HG03439 (cell line): ENCODE measurements at regions not wholly inside any gene's neighbourhood (a gene's known extent, or its start where the extent isn't known, plus 50 kb on each side); places are given as distances from the start of the nearest gene placed in this dataset.

ENCODE experiments used
- ATAC-seq: cut with Tn5 transposase; IDR thresholded peaks from one replicate; pipeline ENCODE4 v1.9.1; 2021; ENCODE audit warnings: mild to moderate bottlenecking, moderate library complexity; ENCODE audit not compliant: unreplicated experiment

DNA sequence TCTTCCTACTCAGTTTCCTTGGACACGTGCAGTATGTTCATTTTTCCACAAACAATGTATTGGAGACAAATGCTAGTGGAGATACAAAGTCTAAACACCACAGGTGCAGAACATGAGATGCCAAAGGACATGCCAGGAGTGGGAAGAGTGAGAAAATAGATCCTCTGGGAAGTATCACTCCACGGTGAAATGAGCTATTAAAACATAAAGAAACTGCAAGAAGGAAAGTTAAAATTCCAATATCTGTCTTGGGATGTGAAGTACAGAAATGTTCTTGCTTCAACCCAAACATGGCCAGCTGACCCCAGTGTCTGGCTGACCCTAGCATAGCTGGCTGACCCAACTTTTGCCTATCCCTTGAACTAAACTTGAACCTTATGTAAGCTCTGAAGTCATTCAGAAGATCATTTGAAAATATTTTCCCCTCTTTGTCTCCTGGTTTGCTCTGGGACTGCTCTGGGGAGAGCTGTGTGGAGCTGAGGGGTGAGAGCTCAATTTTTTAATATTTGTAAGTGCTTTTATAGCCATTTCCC, 59.5 kb downstream of the FZD1 start:
- ATAC-seq = no peak

DNA sequence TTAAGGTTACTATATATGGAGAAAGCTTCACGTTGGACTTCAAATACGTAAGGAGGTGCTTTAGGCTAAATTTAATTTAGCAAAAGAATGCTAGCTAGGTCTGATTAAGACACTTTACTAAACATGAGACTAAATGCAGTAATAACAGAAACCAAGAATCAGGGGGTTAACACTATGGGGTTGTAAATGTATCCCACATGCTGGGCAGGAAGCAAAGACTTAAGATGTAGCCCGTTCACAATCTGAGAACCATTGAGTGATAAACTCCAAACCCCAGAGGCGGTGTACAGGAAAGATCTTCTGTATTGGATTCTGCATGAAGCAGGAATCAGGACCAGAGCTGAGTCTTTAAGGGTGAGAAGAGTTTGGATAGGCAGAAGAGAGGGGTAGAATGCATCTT, 60.4 kb downstream of the FZD1 start:
- no peak for ATAC-seq

DNA sequence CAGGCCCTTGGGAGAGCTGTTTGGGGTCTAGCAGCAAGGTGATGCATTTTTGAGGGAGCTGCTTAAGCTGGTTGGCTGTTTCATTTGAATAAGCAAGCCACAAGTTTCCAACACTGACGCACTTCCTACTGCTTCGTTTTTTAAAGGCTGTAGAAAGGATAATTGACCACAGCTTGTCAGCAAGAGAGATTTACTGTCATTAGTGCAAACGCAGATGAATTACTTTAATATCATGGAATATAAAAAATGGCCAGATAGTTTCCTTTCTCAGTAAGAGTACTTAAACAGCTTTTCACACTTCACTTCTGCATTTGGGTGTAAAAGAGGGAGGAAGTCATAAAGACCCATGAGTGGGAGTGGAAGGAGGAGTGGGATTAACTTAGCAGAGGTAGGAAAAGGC, 61.5 kb downstream of the FZD1 start:
- ATAC-seq = no peak

DNA sequence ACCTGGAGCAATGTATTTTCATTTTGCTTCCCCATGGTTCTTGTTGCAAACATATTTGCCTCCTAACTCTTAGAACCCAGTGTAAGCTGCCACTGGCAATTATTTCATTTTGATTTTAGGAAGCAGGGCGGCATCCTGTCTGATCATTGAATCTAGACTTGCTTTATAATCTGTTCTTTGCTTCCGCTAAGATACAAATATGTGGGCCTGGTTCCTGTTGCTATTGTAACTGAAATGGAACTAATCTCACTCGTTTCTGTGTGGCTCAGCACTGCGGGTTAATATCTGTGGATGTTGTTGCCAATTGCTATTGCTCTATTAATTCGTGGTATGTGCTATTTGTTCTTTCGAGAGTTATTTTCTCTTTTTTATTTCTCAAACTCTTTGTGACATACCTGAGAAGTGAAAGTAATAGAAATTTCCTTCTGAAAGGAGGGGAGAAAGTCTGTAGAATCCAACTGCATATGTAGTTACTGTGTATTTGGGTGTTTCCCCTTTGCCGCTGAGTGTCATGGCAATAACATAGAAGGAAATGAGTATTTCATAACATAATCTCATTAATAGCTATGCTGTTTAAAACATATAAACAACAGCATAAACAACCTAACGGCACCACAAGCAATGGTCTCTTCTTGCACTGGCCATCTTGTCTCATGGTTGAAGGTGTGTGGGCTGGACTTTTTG, 62.4 kb downstream of the FZD1 start:
- ATAC-seq = no peak

DNA sequence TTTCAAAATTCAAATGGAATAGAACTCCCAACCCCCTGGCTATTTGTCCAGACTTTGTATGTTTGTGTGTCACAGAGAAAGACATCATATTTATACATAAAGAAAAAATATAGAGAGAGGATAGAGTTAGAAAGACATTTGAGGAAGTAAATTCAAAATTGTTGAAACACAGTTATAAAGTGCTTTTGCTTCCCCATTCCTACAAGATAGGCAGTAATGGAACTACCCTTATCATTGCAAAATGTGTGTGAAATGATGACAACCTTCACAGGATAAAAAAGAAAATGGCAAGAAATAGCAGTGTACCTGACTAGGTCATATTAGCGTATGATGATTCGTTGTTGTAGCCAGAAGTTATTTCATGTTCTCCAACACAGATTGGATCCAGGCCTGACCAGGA, 63.1 kb downstream of the FZD1 start:
- no peak for ATAC-seq

DNA sequence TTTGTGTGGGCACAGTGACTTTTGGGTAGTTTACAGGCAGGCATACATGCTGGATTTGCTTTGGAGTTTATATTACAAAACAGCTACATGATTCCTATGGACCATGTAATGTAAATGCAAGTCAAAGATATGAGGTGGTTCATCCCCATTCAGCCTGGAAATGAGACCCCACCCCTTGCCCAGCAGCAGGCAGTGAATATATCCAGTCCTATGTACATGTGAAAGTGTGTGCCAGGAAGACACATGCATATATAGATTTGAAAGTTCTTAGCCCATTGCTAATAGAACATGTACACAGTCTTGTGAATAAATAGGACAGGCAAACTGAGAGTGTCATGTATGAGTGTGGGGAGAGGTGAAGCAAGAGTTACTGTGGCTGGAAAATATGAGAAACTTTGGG, 65.3 kb downstream of the FZD1 start:
- no peak for ATAC-seq

DNA sequence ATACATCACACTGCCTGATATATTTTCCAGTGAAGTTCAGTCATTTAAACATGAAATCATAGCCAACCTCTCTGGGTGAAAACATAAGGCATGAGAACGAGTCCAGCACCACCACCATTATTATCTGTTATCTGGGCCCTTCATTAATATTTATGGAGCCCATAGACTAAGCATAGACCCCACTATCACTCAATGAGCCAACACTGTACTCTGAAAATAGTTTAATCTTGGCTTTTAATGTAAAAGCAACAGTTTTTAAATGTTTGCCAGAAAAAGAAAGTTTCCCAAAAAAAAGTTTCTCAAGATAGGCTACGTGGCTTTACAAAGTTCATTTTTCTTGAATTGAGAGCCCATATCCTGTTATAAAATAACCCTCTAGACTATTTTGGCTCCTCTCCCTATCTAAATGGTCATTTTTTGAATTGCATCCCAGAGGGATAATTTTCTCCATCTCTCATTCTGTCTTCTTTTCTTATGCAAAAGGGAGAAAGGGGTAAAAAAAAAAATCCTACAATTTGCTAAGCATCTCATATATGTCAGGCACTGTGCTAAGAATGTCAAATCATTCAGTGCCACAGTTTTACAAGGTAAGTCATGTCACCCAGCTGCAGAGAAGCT, 66.1 kb downstream of the FZD1 start:
- no peak for ATAC-seq

DNA sequence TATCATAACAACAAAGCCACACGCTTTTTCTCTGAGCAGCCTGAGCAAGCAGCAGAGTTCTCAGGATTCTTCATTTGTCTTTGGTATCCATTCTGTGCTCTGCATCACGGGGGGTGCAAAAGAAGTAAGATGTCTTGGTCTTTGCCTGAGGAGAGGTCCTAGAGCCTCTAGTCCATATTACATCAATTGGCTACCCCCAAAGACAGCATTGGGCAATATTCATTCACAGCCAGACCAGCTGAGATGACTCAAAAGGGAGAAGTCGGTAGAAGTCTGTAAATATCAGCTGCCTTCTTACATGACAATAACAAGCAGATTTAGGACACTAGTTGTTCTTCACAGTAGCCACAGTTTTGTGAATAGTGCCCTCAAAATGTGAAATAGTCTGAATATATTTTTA, 66.6 kb downstream of the FZD1 start:
- ATAC-seq = no peak

DNA sequence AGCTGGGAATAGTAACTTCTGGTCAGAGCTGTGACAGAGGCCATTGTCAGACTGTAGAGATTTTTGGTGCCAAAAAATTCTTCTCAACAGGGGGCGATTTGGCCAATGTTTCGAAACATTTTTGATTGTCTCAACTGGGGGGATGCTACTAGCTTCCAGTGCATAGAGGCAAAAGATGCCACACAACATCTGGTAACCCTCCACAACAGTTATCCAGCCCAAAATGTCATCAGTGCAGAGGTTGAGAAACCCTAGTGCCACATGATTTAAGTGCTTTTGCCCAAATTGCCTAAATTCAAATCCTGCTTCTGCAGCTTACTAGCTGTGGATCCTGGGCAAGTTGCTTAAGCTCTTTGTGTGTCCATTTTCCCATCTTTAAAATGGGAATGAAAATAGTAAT, 71.9 kb downstream of the FZD1 start:
- no peak for ATAC-seq

DNA sequence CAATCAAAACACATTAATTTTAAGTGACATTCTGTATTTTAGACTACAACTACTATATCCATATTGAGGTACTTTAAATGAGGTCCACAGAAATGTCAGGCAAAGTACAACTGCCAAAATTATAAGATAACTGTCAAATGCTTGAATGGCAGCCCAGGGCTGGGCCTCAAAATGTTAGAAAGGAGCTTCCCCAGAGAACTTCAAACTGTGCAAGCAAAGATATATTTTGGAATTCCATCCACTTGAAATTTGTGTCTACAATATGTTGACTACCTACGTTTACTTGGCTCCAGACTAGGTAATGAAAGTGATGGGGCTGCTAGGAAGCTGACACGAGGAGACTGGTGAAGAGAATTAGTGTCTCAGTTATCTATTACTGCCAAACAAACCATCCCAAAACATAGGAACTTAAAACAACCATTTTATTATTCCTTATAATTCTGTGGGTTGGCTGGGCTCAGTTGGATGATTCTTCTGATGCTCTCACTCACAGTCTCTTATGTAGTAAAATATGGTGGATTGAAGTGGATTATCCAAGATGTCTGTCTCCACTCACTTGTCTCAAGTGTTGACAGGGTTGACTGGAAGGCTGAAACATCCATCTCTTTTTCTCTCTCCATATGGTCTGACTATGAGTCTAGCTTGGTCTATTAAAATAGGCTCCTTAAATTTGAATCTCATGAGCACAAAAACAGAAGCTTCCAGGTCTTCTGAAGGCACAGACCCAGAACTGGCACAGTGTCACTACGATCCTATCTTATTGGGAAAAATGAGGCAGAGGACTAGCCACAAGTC, 74.2 kb downstream of the FZD1 start:
- no peak for ATAC-seq

DNA sequence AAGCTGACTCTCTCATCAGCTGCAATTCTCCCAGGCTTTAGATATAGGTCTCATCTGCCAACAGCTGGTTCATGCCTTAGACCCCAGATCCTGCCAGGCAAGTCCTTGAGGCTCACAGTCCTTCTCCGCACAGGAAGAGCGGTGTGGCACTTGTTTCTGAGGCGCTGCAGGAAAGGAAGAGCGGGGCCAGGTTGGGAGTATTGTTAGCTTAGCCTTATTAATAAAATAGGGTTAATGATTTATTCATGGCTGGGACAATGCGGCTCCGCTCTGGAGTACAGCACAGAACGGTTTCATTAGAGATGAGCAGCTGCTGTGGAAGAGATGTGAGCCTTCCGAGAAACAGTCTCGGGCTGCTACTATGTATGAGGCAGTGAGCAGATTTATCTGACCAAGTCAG, 78.1 kb downstream of the FZD1 start:
- ATAC-seq = no peak

DNA sequence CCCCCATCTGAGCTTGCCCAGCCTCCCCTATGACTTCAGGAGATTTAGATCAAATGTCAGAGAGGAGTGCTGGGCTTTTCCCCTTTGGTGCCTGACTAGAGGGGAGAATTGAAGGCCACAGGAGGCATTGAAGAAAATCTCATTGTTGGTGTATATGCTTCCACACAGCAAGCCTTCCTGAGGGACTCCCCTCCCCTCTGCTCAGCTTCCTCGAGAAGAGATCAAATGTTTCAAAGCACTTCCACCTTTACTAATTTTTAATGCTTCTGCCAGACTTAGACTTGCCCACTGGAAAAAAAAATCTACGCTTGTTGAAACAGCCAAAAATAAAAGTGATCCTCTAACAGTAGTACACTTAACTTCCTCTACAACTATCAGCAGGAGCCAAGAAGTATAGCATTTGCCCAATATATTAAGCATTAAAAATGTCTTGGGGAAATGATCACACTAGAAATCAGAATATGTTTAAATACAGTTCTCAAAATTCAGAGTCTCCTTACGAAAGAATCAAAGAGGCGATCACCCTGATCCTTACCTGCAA, 79.3 kb downstream of the FZD1 start:
- no peak for ATAC-seq

DNA sequence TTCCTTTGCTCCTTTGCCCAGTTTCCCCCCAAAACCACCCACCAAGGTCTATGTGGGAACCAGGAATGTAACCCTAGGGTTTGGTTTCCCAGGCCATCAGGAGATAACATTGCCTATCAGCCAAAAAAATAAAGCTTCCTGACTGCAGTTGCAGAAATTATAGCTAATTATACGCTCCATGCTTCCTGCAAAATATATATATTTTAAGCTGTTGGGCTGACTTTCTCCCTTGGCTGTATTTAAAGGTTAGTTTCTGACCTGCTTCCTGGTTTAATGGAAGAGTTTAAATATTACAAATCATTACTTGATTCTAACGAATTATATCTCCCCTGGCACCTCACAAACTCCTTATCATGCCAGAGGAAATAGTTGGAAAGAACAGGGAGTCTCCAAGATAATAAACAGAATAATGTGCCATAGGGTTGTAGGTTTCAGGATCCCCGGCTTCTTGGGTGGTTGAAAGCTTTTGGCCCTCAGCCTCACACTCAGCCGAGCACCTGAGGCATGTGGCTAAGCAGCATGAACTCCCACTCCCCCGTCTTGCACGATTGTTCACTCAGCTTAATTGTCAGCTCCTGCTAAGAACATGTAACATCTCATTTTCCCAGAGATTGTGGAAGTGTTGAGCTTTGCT, 79.9 kb downstream of the FZD1 start:
- ATAC-seq = no peak

DNA sequence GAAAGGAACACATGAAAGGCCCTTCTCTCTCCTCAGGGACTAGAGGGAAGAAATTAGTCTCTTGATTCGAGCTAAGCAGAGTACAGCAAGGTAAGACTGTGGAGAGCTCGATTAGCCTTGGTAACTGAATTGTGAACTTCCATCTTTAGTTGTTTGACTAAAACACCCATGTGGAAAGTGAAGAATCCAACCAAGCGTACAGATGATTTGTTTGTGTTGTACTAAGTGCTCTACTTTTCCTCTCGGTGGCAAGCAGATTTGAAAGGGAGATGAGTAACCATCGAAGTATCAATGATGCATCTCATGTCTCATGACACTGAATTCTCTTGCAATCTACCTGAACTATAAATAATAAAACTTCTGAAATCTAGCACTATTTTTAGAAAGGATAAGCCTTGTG, 80.7 kb downstream of the FZD1 start:
- peak; percentile 64 for ATAC-seq

DNA sequence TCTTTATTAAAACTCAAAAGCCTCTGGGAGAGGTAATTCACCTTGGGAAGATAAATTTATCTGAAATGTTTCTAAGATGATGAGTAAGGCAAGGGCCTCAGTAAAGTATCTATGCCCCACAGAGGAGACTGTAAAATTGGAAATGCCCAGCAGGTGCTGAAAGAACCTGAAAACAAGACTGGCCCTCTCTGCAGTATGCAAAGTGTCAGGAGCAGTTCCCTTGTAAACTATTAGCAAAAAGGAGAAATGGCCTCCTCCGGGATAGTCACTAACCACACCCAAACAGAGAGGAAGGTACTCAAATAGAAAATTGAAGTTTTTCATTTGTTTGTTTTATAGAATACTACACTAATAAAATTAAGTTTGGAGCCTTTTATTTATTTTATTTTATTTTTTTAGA, 81.2 kb downstream of the FZD1 start:
- peak; percentile 58 for ATAC-seq

DNA sequence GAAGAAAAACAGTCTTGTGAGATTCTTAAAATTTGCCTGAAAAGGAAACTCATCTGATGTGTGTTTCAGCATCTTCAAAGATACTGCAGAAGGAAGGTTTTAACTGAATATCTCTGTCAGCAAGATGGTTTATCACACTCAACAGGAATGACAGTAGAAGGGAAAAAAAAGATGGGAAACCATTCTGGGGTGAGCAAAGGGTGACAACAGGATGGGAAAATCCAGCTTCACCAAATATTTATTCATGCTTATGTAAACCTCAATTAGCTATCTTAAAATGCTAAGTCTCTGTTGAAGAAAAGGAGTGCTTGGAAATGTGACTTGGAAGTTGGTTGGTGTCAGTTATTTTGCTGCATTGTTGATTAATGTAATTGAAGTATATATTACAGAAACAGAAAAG, 82.2 kb downstream of the FZD1 start:
- ATAC-seq = no peak

DNA sequence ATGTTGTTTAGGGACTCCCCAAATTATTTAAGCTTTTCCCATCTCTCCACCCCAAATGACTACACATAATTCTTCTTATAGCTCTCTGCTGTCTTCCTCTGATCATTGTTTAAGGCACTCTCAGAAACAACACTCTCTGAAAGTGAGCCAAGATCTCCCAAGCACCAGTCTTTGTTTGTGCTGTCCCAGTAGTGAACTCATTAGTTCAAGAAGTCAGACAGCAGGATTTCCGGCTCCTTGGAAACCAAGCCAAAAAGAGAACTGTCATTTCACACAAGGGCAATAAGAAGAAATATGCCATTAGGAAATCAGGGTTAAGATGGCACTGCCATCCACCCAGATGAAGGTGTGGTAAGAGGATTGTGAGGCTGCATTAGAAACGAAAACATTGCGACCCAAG, 83.1 kb downstream of the FZD1 start:
- no peak for ATAC-seq

DNA sequence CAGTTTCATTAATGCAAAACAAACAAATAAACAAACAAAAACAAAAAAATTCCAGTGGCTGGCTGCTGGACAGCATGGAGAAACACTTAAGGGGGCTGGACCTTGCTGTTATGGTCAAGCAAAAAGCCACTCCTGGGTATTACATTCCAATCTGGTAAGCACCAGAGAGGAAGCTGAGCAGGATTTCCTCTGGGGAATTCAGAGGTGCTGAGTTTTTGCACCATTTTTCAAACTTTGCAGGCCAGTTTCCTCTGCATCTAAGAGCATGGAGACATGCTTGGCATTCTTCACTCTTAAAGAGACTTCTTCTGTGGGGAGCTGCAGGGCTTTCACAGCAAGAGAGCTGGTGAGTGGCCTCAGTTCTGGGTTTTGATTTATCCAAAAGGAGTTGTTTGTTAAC, 84.5 kb downstream of the FZD1 start:
- ATAC-seq = no peak

DNA sequence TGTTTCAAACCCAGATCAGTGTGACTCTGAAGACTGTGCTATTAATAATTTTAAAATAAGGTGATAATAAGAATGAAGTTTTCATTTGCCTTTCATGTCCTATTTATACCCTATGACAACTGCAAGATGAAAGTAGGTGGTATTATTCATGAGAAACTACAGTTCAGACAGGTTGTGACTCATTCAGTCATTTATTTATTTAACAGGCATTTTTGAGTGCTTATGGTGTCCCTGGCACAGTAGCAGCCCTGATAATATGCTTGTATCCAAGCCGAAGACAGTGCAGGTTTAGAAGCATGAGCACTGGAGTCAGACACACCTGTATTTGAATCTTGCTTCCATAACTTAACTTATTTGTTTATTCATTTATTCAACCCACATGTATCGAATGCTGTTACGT, 87.1 kb downstream of the FZD1 start:
- no peak for ATAC-seq

DNA sequence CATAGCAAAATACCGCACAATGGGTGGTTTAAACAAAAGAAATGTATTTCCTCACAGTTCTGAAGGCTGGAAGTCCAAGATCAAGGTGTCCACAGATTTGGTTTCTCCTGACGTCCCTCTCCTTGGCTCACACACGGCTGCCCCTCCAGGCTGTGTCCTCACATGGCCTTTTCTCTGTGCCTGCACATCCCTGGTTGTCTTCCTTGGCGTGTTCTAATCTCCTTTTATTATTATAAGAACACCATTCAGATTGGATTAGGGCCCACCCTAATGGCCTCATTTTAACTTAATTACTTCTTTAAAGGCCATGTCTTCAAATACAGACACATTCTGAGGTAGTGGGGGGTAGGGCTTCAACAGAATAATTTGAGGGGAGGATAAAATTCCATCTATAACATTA, 87.9 kb downstream of the FZD1 start:
- no peak for ATAC-seq

DNA sequence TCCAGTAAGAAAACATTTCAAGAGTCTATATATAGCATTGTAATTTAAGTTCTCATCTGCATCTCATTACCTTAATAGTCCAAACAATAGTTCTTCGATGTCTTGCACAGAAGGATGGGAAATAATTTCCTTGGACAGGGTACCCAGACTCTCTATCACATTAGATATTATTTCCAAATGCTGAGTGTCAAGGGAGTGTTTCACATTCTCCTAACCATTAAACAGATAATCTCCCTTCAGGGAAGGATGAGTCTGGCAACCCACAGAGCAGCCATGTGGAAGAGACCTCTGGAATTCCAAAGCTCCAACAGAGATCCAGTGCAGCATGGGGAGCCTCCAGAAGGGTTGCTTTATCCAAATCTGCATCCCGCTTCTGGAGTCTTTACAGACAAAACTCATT, 89.6 kb downstream of the FZD1 start:
- no peak for ATAC-seq
